Nephron (organoid): ENCODE measurements at regions not wholly inside any gene's neighbourhood (a gene's known extent, or its start where the extent isn't known, plus 50 kb on each side); places are given as distances from the start of the nearest gene placed in this dataset.
A peak's percentile ranks its signal among the peaks of the same experiment; 100 is the strongest.

Source experiments
- H3K27ac Mint-ChIP-seq, 3 experiments: 2 replicates each; pipeline ENCODE4 v1.8.0; 2020; ENCODE audit warnings: mixed read lengths in 3 of 3, mild to moderate bottlenecking in 2 of 3, moderate library complexity in 1 of 3
- H3K27me3 Mint-ChIP-seq: 2 replicates; pipeline ENCODE4 v1.8.0; 2021; ENCODE audit warnings: low read depth, mild to moderate bottlenecking, moderate library complexity, mixed read lengths
- H3K36me3 Mint-ChIP-seq: 2 replicates; pipeline ENCODE4 v1.8.0; 2020; ENCODE audit warnings: low read depth, mixed read lengths
- H3K4me1 Mint-ChIP-seq: 2 replicates; pipeline ENCODE4 v1.8.0; 2020; ENCODE audit warnings: mixed read lengths
- H3K4me3 Mint-ChIP-seq, 3 experiments: 2 replicates each; pipeline ENCODE4 v1.8.0; 2020; ENCODE audit warnings: mild to moderate bottlenecking in 3 of 3, mixed read lengths in 3 of 3, moderate library complexity in 2 of 3
- H3K9me3 Mint-ChIP-seq: 2 replicates; pipeline ENCODE4 v1.8.0; 2020; ENCODE audit warnings: mixed read lengths
- TF ChIP-seq, protein P1 (sequence below), 3 experiments: fragments of 200-600 bp; sonication (generic); IDR thresholded peaks; one replicate each; pipeline ENCODE4 v1.5.0; 2021; ENCODE audit warnings: antibody characterized with exemption in 3 of 3; ENCODE audit not compliant: unreplicated experiment in 3 of 3

GRCh38 chr5:61640179-61641021 lies 308.3 kb downstream of the ZSWIM6 start:
- Mint-ChIP-seq H3K4me1 (peaks cover 6% of the 10 kb centered on the region), H3K4me3 (no peak overlapping the region), H3K36me3 (no peaks in the 10 kb centered on the region), H3K27me3 (peaks cover 9% of the 10 kb centered on the region), H3K27ac (no peak overlapping the region), H3K9me3 (no peaks in the 10 kb centered on the region)
- TF ChIP-seq, protein P1, sequence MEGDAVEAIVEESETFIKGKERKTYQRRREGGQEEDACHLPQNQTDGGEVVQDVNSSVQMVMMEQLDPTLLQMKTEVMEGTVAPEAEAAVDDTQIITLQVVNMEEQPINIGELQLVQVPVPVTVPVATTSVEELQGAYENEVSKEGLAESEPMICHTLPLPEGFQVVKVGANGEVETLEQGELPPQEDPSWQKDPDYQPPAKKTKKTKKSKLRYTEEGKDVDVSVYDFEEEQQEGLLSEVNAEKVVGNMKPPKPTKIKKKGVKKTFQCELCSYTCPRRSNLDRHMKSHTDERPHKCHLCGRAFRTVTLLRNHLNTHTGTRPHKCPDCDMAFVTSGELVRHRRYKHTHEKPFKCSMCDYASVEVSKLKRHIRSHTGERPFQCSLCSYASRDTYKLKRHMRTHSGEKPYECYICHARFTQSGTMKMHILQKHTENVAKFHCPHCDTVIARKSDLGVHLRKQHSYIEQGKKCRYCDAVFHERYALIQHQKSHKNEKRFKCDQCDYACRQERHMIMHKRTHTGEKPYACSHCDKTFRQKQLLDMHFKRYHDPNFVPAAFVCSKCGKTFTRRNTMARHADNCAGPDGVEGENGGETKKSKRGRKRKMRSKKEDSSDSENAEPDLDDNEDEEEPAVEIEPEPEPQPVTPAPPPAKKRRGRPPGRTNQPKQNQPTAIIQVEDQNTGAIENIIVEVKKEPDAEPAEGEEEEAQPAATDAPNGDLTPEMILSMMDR (IDR thresholded peaks at IDR 0.05; ENCODE audit: unreplicated experiment in 3 of 3), result no peak

- TF ChIP-seq, protein P1 (IDR thresholded peaks at IDR 0.05; ENCODE audit: unreplicated experiment in 3 of 3), result peak in 1 of 3 experiments; percentile 13
- no peaks in the 10 kb centered on the region for H3K36me3 Mint-ChIP-seq
- H3K4me3 Mint-ChIP-seq, result no peak overlapping the region
- H3K4me1 Mint-ChIP-seq, result peaks cover 6% of the 10 kb centered on the region
- H3K27ac Mint-ChIP-seq, result no peak overlapping the region
- H3K9me3 Mint-ChIP-seq, result no peaks in the 10 kb centered on the region
- peaks cover 9% of the 10 kb centered on the region for H3K27me3 Mint-ChIP-seq
Measured at GRCh38 chr5:61641748-61642565, 309.9 kb downstream of the ZSWIM6 start.

DNA sequence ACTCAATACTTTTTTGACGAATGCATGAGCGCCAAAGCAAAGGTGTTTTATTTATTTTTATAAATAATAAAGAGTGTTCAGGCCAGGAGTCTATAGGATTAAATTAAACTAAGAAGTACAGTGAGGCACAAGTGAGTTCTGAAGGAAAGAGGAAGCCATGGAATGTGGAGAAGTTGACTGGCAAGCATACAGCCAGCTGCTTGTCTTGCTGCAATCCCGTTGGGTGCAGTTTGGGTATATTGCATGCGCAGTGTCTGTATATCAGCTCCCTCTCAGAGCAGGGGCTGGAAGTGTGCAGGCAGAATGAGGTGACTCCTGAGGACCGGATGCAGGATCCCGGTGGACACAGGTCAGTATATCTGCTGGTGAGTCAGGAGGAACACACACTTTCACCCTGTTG lies 315.6 kb downstream of the ZSWIM6 start:
- Mint-ChIP-seq H3K36me3 (no peaks in the 10 kb centered on the region), H3K27ac (no peak overlapping the region), H3K4me3 (no peak overlapping the region), H3K4me1 (peaks cover 12% of the 10 kb centered on the region), H3K27me3 (no peaks in the 10 kb centered on the region), H3K9me3 (no peaks in the 10 kb centered on the region)
- TF ChIP-seq, protein P1 (IDR thresholded peaks at IDR 0.05; ENCODE audit: unreplicated experiment in 3 of 3), result no peak

DNA sequence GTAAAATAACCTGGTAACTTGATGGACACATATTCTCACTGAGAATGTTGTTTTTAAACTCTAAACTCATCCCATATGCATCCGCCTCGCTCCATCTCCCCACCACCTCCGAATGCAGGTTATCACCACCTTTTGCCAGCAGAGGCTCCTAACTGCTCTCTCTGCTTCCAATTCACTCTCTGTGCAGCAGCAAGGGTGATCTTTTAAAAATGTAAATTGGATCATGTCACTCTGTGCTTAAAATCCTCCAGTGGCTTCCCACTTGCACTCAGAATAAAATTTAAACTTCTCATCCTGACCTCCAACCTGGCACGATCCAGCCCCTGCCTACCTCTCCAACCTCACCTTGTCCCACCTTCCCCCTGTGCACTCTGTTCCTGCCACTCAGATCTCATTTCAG lies 317.2 kb downstream of the ZSWIM6 start:
- no peaks in the 10 kb centered on the region for H3K27me3 Mint-ChIP-seq
- H3K4me1 Mint-ChIP-seq, result peaks cover 19% of the 10 kb centered on the region
- no peaks in the 10 kb centered on the region for H3K36me3 Mint-ChIP-seq
- H3K9me3 Mint-ChIP-seq, result no peaks in the 10 kb centered on the region
- no peak overlapping the region for H3K27ac Mint-ChIP-seq
- TF ChIP-seq, protein P1 (IDR thresholded peaks at IDR 0.05; ENCODE audit: unreplicated experiment in 3 of 3), result no peak
- no peak overlapping the region for H3K4me3 Mint-ChIP-seq

DNA sequence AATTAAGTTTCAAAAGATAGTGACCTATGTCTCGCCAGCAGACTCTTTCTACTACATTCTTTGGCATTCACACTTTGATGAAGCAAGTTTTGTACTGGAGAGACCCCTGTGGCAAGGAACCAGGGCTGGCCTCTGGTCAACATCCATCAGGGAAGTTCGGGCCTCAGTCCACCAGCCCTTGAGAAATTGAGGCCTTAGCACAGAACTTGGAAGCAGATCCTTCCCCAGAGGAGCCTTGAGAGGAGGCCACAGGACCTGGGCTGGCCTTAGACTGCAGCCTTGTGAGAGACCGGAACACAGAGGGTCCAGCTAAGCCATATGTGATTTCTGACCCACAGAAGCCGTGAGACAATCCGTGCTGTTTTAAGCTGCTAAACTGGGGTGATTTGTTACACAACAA lies 317.9 kb downstream of the ZSWIM6 start:
- Mint-ChIP-seq H3K27me3 (no peaks in the 10 kb centered on the region), H3K27ac (no peak overlapping the region), H3K4me3 (no peak overlapping the region), H3K4me1 (peaks cover 20% of the 10 kb centered on the region), H3K9me3 (no peaks in the 10 kb centered on the region), H3K36me3 (no peaks in the 10 kb centered on the region)
- TF ChIP-seq, protein P1 (IDR thresholded peaks at IDR 0.05; ENCODE audit: unreplicated experiment in 3 of 3), result no peak
